ENCODE measurements at regions not wholly inside any gene's neighbourhood (a gene's known extent, or its start where the extent isn't known, plus 50 kb on each side); places are given as distances from the start of the nearest gene placed in this dataset.

GRCh38 chr10:25875556-25876165 is 58.4 kb upstream of the MYO3A start:
- H3K27ac ChIP-seq: no peak overlapping the region
- H3K4me3 ChIP-seq: no peak overlapping the region
- no peak for DNase-seq (ENCODE audit: low spot score)
- TF ChIP-seq, protein P1, sequence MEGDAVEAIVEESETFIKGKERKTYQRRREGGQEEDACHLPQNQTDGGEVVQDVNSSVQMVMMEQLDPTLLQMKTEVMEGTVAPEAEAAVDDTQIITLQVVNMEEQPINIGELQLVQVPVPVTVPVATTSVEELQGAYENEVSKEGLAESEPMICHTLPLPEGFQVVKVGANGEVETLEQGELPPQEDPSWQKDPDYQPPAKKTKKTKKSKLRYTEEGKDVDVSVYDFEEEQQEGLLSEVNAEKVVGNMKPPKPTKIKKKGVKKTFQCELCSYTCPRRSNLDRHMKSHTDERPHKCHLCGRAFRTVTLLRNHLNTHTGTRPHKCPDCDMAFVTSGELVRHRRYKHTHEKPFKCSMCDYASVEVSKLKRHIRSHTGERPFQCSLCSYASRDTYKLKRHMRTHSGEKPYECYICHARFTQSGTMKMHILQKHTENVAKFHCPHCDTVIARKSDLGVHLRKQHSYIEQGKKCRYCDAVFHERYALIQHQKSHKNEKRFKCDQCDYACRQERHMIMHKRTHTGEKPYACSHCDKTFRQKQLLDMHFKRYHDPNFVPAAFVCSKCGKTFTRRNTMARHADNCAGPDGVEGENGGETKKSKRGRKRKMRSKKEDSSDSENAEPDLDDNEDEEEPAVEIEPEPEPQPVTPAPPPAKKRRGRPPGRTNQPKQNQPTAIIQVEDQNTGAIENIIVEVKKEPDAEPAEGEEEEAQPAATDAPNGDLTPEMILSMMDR (IDR thresholded peaks at IDR 0.05): peak; percentile 73

DNA sequence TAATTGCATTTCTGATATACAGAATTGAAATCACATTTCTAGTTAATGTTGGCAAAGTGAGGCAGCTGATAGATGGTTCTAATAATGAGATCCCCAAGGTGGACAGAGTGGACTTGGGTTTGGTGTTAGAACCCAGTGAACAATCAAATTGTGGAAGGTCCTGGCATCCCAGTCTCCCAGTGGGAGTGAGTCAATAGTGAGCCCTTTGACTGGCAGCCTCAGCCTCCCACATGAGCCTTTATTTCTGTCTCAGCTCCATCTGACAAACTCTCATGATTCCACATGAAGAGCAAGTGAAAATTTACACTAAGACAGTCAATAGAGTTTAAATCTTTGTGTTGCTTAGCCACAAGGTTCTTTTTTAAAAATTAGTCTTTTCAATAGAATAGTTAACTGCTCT is 56.7 kb upstream of the MYO3A start:
- no peak overlapping the region for H3K4me3 ChIP-seq
- no peak overlapping the region for H3K27ac ChIP-seq
- TF ChIP-seq, protein P1 (IDR thresholded peaks at IDR 0.05): no peak
- DNase-seq (ENCODE audit: low spot score): no peak
